IPS DF 6.9 (cell line): ENCODE measurements at regions not wholly inside any gene's neighbourhood (a gene's known extent, or its start where the extent isn't known, plus 50 kb on each side); places are given as distances from the start of the nearest gene placed in this dataset.
"Not testable (repeated sequence)": the region's sequence is repeated elsewhere in the genome, so short reads cannot be mapped to it uniquely, and the experiment has no call there.

Source experiments
- DNase-seq: peaks from one replicate; pipeline ENCODE4 v3.0.0-alpha.2; 2013; ENCODE audit warnings: low read depth, low spot score
- H3K27ac ChIP-seq: one replicate; pipeline ENCODE4 v1.5.1; 2013; ENCODE audit warnings: low read length, control low read depth
- H3K27me3 ChIP-seq: 2 replicates; pipeline ENCODE4 v1.6.1; 2013; ENCODE audit warnings: mild to moderate bottlenecking, low read length; ENCODE audit not compliant: control insufficient read depth, insufficient read depth
- H3K36me3 ChIP-seq: 2 replicates; pipeline ENCODE4 v1.6.1; 2013; ENCODE audit warnings: low read length; ENCODE audit not compliant: control insufficient read depth, insufficient read depth
- H3K4me1 ChIP-seq: 2 replicates; pipeline ENCODE4 v1.6.1; 2013; ENCODE audit warnings: low read length; ENCODE audit not compliant: control insufficient read depth, insufficient read depth
- H3K4me3 ChIP-seq: 2 replicates; pipeline ENCODE4 v1.5.1; 2013; ENCODE audit warnings: mild to moderate bottlenecking, low read length
- H3K9me3 ChIP-seq: 2 replicates; pipeline ENCODE4 v1.6.1; 2013; ENCODE audit warnings: low read length, inconsistent platforms; ENCODE audit not compliant: control insufficient read depth, insufficient read depth
- WGBS: extraction: QIAGEN DNeasy Blood & Tissue Kit; methylation state at CpG from one replicate; pipeline ENCODE4 v1.1.7; 2013; ENCODE audit warnings: mixed read lengths, missing lambda C conversion rate; ENCODE audit not compliant: insufficient read length, insufficient coverage; 5-methylcytosine and 5-hydroxymethylcytosine counted together

DNA sequence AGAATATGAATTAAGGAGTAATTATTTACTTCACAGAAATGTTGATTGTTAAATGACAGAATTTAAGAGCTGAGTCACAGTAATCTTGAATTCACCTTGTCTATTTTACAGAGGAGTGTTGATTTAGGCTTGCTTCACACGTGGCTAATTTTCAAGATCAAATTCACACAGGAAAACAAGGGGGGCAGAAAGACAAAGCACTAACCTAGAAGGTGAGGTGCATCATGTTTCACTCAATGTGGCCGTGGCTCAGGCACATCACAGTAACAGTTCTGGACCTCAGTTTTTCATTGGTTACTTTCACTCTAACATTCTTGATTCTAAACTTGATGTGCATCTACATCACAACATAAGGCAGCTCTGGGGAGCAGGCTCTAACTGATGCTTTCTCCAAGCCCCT, 69.6 kb upstream of the GNAQ start:
- H3K4me1 ChIP-seq: peaks cover 2% of the 10 kb centered on the region; the same call in 1 of the 2 replicates
- H3K27me3 ChIP-seq: no peaks in the 10 kb centered on the region
- DNase-seq: no peak
- WGBS: no CpG with 5 or more reads among the region's 2 CpGs
- no peaks in the 10 kb centered on the region for H3K36me3 ChIP-seq
- H3K27ac ChIP-seq: no peak overlapping the region
- no peak overlapping the region for H3K4me3 ChIP-seq
- H3K9me3 ChIP-seq: no peaks in the 10 kb centered on the region

DNA sequence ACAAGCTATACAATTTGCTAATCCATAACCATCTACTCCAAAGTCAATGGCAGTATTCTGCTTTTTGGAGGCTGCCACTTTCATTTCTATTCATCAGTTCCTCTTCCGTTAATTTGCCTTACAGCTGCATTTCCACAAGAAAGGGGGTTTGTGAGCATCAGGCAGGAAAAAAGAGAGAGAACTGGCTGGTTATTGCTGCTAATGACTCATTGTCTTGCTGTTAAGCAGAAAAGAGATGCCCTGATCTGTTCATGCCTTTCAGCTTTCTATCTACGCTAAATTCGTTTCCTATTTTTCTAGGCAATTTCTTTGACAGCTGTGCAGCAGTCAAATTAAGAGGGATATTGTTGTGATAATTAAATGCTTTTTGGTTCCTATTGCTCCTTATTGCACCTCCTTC, 65.9 kb upstream of the GNAQ start:
- no peak overlapping the region for H3K4me3 ChIP-seq
- H3K27me3 ChIP-seq: no peaks in the 10 kb centered on the region
- no peaks in the 10 kb centered on the region for H3K9me3 ChIP-seq
- no peak for DNase-seq
- H3K27ac ChIP-seq: no peak overlapping the region
- no peaks in the 10 kb centered on the region for H3K36me3 ChIP-seq
- WGBS: no CpG with 5 or more reads among the region's 3 CpGs
- peaks cover 2% of the 10 kb centered on the region; the same call in 1 of the 2 replicates for H3K4me1 ChIP-seq

DNA sequence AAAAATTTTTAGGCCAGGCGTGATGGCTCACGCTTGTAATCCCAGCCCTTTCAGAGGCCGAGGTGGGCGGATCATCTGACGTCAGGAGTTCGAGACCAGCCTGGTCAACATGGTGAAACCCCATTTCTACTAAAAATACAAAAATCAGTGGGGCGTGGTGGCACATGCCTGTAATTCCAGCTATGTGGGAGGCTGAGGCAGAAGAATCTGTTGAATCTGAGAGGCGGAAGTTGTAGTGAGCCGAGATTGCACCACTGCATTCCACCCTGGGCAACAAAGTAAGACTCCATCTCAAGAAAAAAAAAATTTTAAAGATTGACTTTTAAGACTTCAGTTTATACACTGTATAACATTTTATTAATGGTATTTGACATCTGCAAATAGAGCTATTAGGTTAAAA, 60.1 kb upstream of the GNAQ start:
- no peak for DNase-seq
- no peaks in the 10 kb centered on the region for H3K36me3 ChIP-seq
- no peak overlapping the region for H3K4me3 ChIP-seq
- H3K27ac ChIP-seq: no peak overlapping the region
- H3K27me3 ChIP-seq: no peaks in the 10 kb centered on the region
- H3K9me3 ChIP-seq: no peaks in the 10 kb centered on the region
- no peaks in the 10 kb centered on the region for H3K4me1 ChIP-seq
- WGBS: no CpG with 5 or more reads among the region's 9 CpGs

DNA sequence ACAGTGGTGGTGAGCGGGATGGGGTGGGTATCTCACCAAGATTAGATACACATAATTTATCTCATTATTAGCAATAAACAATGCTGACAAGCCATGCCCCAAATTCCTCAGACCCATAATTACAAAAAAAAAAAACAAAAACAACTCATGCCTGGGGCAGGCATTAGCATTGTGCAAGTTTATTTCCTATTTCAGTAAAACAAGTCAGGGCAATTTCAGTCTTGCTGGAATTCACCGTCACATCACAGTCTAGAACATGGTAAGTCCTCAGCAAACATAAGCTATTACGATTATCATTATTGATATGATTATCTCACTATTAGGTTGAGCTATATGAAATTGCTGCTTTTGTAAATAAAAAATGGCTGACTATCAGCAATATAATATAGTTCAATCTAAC, 57.5 kb upstream of the GNAQ start:
- no CpG with 5 or more reads among the region's 3 CpGs for WGBS
- Histone ChIP-seq H3K4me1 (no peaks in the 10 kb centered on the region), H3K36me3 (no peaks in the 10 kb centered on the region), H3K9me3 (no peaks in the 10 kb centered on the region), H3K27ac (no peak overlapping the region), H3K4me3 (no peak overlapping the region), H3K27me3 (no peaks in the 10 kb centered on the region)
- DNase-seq: no peak

DNA sequence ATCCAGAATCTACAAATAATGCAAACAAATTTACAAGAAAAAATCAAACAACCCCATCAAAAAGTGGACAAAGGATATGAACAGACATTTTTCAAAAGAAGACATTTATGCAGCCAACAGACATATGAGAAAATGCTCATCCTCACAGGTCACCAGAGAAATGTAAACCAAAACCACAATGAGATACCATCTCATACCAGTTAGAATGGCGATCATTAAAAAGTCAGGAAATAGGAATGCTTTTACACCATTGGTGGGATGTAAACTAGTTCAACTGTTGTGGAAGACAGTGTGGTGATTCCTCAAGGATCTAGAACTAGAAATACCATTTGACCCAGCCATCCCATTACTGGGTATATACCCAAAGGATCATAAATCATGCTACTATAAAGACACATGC, 56.6 kb upstream of the GNAQ start:
- not testable (repeated sequence) for H3K27ac ChIP-seq, DNase-seq, H3K9me3 ChIP-seq, H3K4me3 ChIP-seq, H3K27me3 ChIP-seq, H3K36me3 ChIP-seq, H3K4me1 ChIP-seq
- no CpG with 5 or more reads among the region's 1 CpG for WGBS
